HG02610 (cell line): ENCODE measurements at regions not wholly inside any gene's neighbourhood (a gene's known extent, or its start where the extent isn't known, plus 50 kb on each side); places are given as distances from the start of the nearest gene placed in this dataset.
"Not testable (repeated sequence)": the region's sequence is repeated elsewhere in the genome, so short reads cannot be mapped to it uniquely, and the experiment has no call there.

Experiments used
- ATAC-seq: cut with Tn5 transposase; IDR thresholded peaks from one replicate; pipeline ENCODE4 v1.9.1; 2021; ENCODE audit warnings: mild to moderate bottlenecking, moderate library complexity; ENCODE audit not compliant: unreplicated experiment

GRCh38 chr18:41639218-41639617, 315.8 kb upstream of the PIK3C3 start:
- no peak for ATAC-seq

GRCh38 chr18:41631723-41632285, 323.2 kb upstream of the PIK3C3 start:
- ATAC-seq: not testable (repeated sequence)

- ATAC-seq: no peak
Measured at GRCh38 chr18:41630232-41630886, 324.7 kb upstream of the PIK3C3 start.

GRCh38 chr18:41624460-41624859, 330.6 kb upstream of the PIK3C3 start:
- no peak for ATAC-seq

GRCh38 chr18:41621177-41621576, 333.9 kb upstream of the PIK3C3 start:
- no peak for ATAC-seq

- ATAC-seq: peak; percentile 80
Measured at GRCh38 chr18:41618147-41618546, 336.9 kb upstream of the PIK3C3 start.

- ATAC-seq: no peak
Measured at GRCh38 chr18:41617647-41618046, 337.4 kb upstream of the PIK3C3 start.

GRCh38 chr18:41613003-41613609, 341.9 kb upstream of the PIK3C3 start:
- ATAC-seq: no peak

GRCh38 chr18:41604964-41605363, 350.1 kb upstream of the PIK3C3 start:
- ATAC-seq: no peak

- ATAC-seq: no peak
Measured at GRCh38 chr18:41602034-41602433, 353.0 kb upstream of the PIK3C3 start.

GRCh38 chr18:41600693-41601391, 354.2 kb upstream of the PIK3C3 start:
- no peak for ATAC-seq

- ATAC-seq: no peak
Measured at GRCh38 chr18:41599466-41599865, 355.6 kb upstream of the PIK3C3 start.

GRCh38 chr18:41594582-41594981, 360.5 kb upstream of the PIK3C3 start:
- no peak for ATAC-seq

- ATAC-seq: no peak
Measured at GRCh38 chr18:41593171-41593675, 361.8 kb upstream of the PIK3C3 start.

GRCh38 chr18:41587976-41588375, 367.1 kb upstream of the PIK3C3 start:
- ATAC-seq: no peak

- ATAC-seq: no peak
Measured at GRCh38 chr18:41585512-41585911, 369.5 kb upstream of the PIK3C3 start.

GRCh38 chr18:41579185-41579584, 375.8 kb upstream of the PIK3C3 start:
- no peak for ATAC-seq

- no peak for ATAC-seq
Measured at GRCh38 chr18:41577529-41577928, 377.5 kb upstream of the PIK3C3 start.

GRCh38 chr18:41576643-41577042, 378.4 kb upstream of the PIK3C3 start:
- no peak for ATAC-seq

GRCh38 chr18:41569867-41570266, 385.2 kb upstream of the PIK3C3 start:
- no peak for ATAC-seq

- no peak for ATAC-seq
Measured at GRCh38 chr18:41561961-41562360, 393.1 kb upstream of the PIK3C3 start.

GRCh38 chr18:41558715-41559114, 396.3 kb upstream of the PIK3C3 start:
- ATAC-seq: no peak
